HepG2 (cell line): ENCODE measurements at regions not wholly inside any gene's neighbourhood (a gene's known extent, or its start where the extent isn't known, plus 50 kb on each side); places are given as distances from the start of the nearest gene placed in this dataset.

Source experiments
- ATAC-seq: fragments of 200-7000 bp; cut with Tn5 transposase; 3 replicates; pipeline ENCODE4 v1.9.1; 2020; ENCODE audit warnings: mild to moderate bottlenecking, moderate library complexity
- BruUV-seq: library from RNA; stranded (reverse); fragments of 400-500 nt; replicated peaks from 2 replicates; lab custom pipeline; 2021; lab: Mats Ljungman, UMichigan
- CTCF ChIA-PET: fragments of 300-600 bp; formaldehyde crosslinking; extraction: SDS; loops from one replicate; lab custom pipeline; 2021; ENCODE audit warnings: low total read pairs, inconsistent platforms, low intra/inter-chr PET ratio; lab: Yijun Ruan, JAX
- POLR2A ChIA-PET: fragments of 350-600 bp; sonication (Branson Sonifier 250); formaldehyde crosslinking; loops from one replicate; lab custom pipeline; 2020; ENCODE audit warnings: antibody characterized with exemption, inconsistent platforms; lab: Yijun Ruan, JAX
- DNase-seq: peaks from one replicate; pipeline ENCODE4 v3.0.0-alpha.2; 2015; ENCODE audit warnings: low spot score
- FAIRE-seq: peaks from 3 replicates; lab custom pipeline; 2011; peaks lifted over from hg19 to GRCh38; lab: Jason Lieb, UNC
- H2AFZ ChIP-seq: one replicate; pipeline ENCODE4 v1.6.1; 2011; ENCODE audit warnings: low read length, inconsistent platforms
- H3K27ac ChIP-seq: fragments of 300-600 bp; 3 replicates; pipeline ENCODE4 v1.8.0; 2011; ENCODE audit warnings: mixed run types, mild to moderate bottlenecking, mixed read lengths, low read length, inconsistent platforms; ENCODE audit not compliant: insufficient read depth; ENCODE audit errors: extremely low read length
- H3K27me3 ChIP-seq, 2 experiments: fragments of 200-600 bp in 1 of 2; 2 replicates in 1 of 2; 3 replicates in 1 of 2; pipeline versions ENCODE4 v1.6.0 to v1.8.0; 2011; ENCODE audit warnings: low read length in 2 of 2, mild to moderate bottlenecking in 2 of 2, moderate library complexity in 2 of 2, inconsistent platforms in 1 of 2; ENCODE audit not compliant: insufficient read depth in 2 of 2, control insufficient read depth in 1 of 2
- H3K36me3 ChIP-seq, 2 experiments: fragments of 200-600 bp in 1 of 2; replicated peaks in 1 of 2; 2 replicates in 1 of 2; 3 replicates in 1 of 2; pipeline versions ENCODE4 v1.5.1 to v1.8.0; 2011; ENCODE audit warnings: low read length in 2 of 2, inconsistent platforms in 1 of 2; ENCODE audit not compliant: insufficient read depth in 2 of 2, control insufficient read depth in 1 of 2
- H3K4me1 ChIP-seq: 2 replicates; pipeline ENCODE4 v1.5.1; 2012; ENCODE audit warnings: low read length, inconsistent platforms; ENCODE audit not compliant: insufficient read depth
- H3K4me2 ChIP-seq: 2 replicates; pipeline ENCODE4 v1.6.0; 2011; ENCODE audit warnings: low read depth, low read length, inconsistent platforms
- H3K4me3 ChIP-seq, 3 experiments: fragments of 200-600 bp in 1 of 3; sonication (generic), shearing (Covaris generic) in 1 of 3; replicated peaks in 1 of 3; 2 replicates each; pipeline ENCODE4 v1.5.1; 2011 to 2016; ENCODE audit warnings: low read length in 3 of 3, inconsistent platforms in 2 of 3, low read depth in 2 of 3, mild to moderate bottlenecking in 2 of 3, control low read depth in 1 of 3, mixed read lengths in 1 of 3; ENCODE audit not compliant: insufficient read depth in 1 of 3
- H3K79me2 ChIP-seq: one replicate; pipeline ENCODE4 v1.6.1; 2011; ENCODE audit warnings: low read length, inconsistent platforms; ENCODE audit not compliant: insufficient read depth
- H3K9ac ChIP-seq: 2 replicates; pipeline ENCODE4 v1.6.0; 2011; ENCODE audit warnings: mild to moderate bottlenecking, low read depth, low read length, inconsistent platforms; ENCODE audit not compliant: insufficient read depth
- H3K9me3 ChIP-seq: 2 replicates; pipeline ENCODE4 v1.5.1; 2012; ENCODE audit warnings: mild to moderate bottlenecking, low read length
- H4K20me1 ChIP-seq: 2 replicates; pipeline ENCODE4 v1.6.0; 2011; ENCODE audit warnings: inconsistent platforms, mild to moderate bottlenecking, low read length, moderate library complexity; ENCODE audit not compliant: insufficient read depth
- EHMT2 ChIP-seq: fragments of 200-600 bp; sonication (generic); IDR thresholded peaks from 2 replicates; pipeline ENCODE4 v1.7.0; 2017; ENCODE audit warnings: antibody characterized with exemption, low read depth, low read length, borderline replicate concordance
- KLF12 ChIP-seq: sonication (generic); formaldehyde crosslinking; IDR thresholded peaks from 2 replicates; pipeline ENCODE4 v1.4.0; 2020; ENCODE audit warnings: missing genetic modification reagents, borderline replicate concordance
- KLF6 ChIP-seq: IDR thresholded peaks from 2 replicates; pipeline ENCODE4 v1.8.0; 2016; ENCODE audit warnings: missing biosample characterization, missing genetic modification reagents
- MXI1 ChIP-seq: IDR thresholded peaks from 3 replicates; pipeline ENCODE4 v1.6.1; 2012; ENCODE audit warnings: low read depth, low read length, inconsistent platforms, borderline replicate concordance
- NFKBIZ ChIP-seq: IDR thresholded peaks from 2 replicates; pipeline ENCODE4 v1.6.1; 2018; ENCODE audit warnings: missing genetic modification reagents, missing compliant biosample characterization
- NR3C1 ChIP-seq: sonication (generic); formaldehyde crosslinking; IDR thresholded peaks from 2 replicates; pipeline ENCODE4 v1.4.0; 2020; ENCODE audit warnings: missing genetic modification reagents
- RFX3 ChIP-seq: IDR thresholded peaks from 2 replicates; pipeline ENCODE4 v1.6.1; 2016; ENCODE audit warnings: missing biosample characterization, missing genetic modification reagents
- TBP ChIP-seq: sonication (generic); formaldehyde crosslinking; IDR thresholded peaks from 2 replicates; pipeline ENCODE4 v1.5.0; 2020; ENCODE audit warnings: missing genetic modification reagents
- TCF7L2 ChIP-seq: IDR thresholded peaks from 2 replicates; pipeline ENCODE4 v1.6.1; 2011; ENCODE audit warnings: mild to moderate bottlenecking, low read depth, low read length, moderate library complexity
- ZFP37 ChIP-seq: sonication (generic); formaldehyde crosslinking; IDR thresholded peaks from 2 replicates; pipeline ENCODE4 v1.4.0; 2020; ENCODE audit warnings: missing genetic modification reagents, borderline replicate concordance
- ZMYM3 ChIP-seq: sonication (generic); formaldehyde crosslinking; IDR thresholded peaks from 2 replicates; pipeline ENCODE4 v1.5.1; 2020; ENCODE audit warnings: mild to moderate bottlenecking, missing genetic modification reagents
- ZNF17 ChIP-seq: sonication (generic); formaldehyde crosslinking; IDR thresholded peaks from 2 replicates; pipeline ENCODE4 v1.5.0; 2020; ENCODE audit warnings: mild to moderate bottlenecking, missing genetic modification reagents
- ZNF7 ChIP-seq: IDR thresholded peaks from 2 replicates; pipeline ENCODE4 v1.6.1; 2016; ENCODE audit warnings: missing biosample characterization, missing genetic modification reagents
- ZSCAN22 ChIP-seq: sonication (generic); formaldehyde crosslinking; IDR thresholded peaks from 2 replicates; pipeline ENCODE4 v1.4.0; 2020; ENCODE audit warnings: mild to moderate bottlenecking, missing genetic modification reagents
- WGBS: methylation state at CpG from one replicate; pipeline ENCODE4 v1.1.6; 2017; ENCODE audit warnings: low lambda C conversion rate; 5-methylcytosine and 5-hydroxymethylcytosine counted together
- in situ Hi-C: cut with HindIII; loops from 2 replicates; pipeline ENCODE4 v1.10.0; 2017; ENCODE audit warnings: low pct_unique_long_range_greater_than_20kb; ENCODE audit not compliant: extremely low pct_ligation_motif_present
- intact Hi-C: fragments of 100-400 bp; cut with micrococcal nuclease; formaldehyde crosslinking; loops from one replicate; pipeline ENCODE4 v1.10.0; 2022; ENCODE audit not compliant: unreplicated experiment
- TF ChIP-seq, protein P1 (sequence below): sonication (generic); formaldehyde crosslinking; IDR thresholded peaks from 2 replicates; pipeline ENCODE4 v1.5.1; 2020; ENCODE audit warnings: missing genetic modification reagents, mild to moderate bottlenecking, borderline replicate concordance
- TF ChIP-seq, protein P2 (sequence below): sonication (generic); formaldehyde crosslinking; IDR thresholded peaks from 2 replicates; pipeline ENCODE4 v1.4.0; 2020; ENCODE audit warnings: missing genetic modification reagents
- TF ChIP-seq, protein P3 (sequence below): fragments of 450-650 bp; IDR thresholded peaks from 2 replicates; pipeline ENCODE4 v1.6.1; 2017
- TF ChIP-seq, protein P4 (sequence below): sonication (generic); formaldehyde crosslinking; IDR thresholded peaks from 2 replicates; pipeline ENCODE4 v1.8.0; 2022; ENCODE audit warnings: mild to moderate bottlenecking, missing genetic modification reagents

DNA sequence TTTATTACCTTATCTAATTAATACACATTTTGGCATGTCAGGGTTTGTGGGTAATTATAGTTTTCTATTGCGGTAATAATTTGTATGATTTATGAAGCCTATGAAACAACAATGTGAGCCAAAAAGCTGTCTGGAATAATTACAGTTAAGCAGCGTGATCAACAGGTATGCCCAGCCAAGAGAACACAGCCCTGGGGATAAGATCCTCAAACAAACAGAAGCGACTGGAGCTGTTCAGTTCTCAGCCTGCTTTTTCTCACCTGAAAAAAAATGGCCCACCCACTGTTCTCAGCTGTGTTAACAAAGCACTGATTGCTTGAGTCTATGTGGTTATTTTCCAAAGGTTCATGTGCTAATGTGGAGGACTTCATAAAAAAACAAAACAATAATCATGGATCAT, 855.8 kb downstream of the GATA3 start:
- in situ Hi-C loops, result no loop called here
- WGBS, result 47% methylated on average over 3 of the region's 3 CpGs

More for the DNA sequence above, 855.8 kb downstream of the GATA3 start:
- Histone ChIP-seq H2AFZ (no peak overlapping the region), H4K20me1 (no peaks in the 10 kb centered on the region), H3K27me3 (no peaks in the 10 kb centered on the region), H3K4me3 (no peak overlapping the region), H3K36me3 (no peaks in the 10 kb centered on the region), H3K9ac (no peak overlapping the region), H3K9me3 (no peaks in the 10 kb centered on the region), H3K4me1 (peaks cover 12% of the 10 kb centered on the region), H3K79me2 (no peaks in the 10 kb centered on the region), H3K4me2 (no peak overlapping the region), H3K27ac (no peak overlapping the region)
- intact Hi-C loops, result no loop called here
- FAIRE-seq (no peak), ATAC-seq (no peak), DNase-seq (no peak)
- CTCF ChIA-PET, result no interaction called here
- TF ChIP-seq ZSCAN22 (CRISPR knock-in tag), result no peak
- TF ChIP-seq TCF7L2, result no peak
- TF ChIP-seq, protein P1, sequence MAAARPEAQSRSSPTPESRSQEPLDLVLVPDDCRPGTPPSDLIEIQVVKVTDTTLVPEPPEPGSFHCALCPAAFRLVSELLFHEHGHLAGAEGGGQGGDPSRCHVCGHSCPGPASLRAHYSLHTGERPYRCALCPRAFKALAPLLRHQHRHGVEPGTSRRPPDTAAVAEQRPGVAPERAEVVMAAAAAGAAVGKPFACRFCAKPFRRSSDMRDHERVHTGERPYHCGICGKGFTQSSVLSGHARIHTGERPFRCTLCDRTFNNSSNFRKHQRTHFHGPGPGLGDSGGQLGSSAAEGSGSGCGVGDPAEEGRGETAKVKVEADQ (CRISPR knock-in tag), result no peak
- TF ChIP-seq ZNF7 (CRISPR knock-in tag), result no peak
- TF ChIP-seq NFKBIZ (CRISPR knock-in tag), result no peak
- TF ChIP-seq ZFP37, result no peak
- TF ChIP-seq, protein P2, sequence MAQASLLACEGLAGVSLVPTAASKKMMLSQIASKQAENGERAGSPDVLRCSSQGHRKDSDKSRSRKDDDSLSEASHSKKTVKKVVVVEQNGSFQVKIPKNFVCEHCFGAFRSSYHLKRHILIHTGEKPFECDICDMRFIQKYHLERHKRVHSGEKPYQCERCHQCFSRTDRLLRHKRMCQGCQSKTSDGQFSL (CRISPR knock-in tag), result no peak
- no peak for TF ChIP-seq TBP
- TF ChIP-seq ZNF17, result no peak
- TF ChIP-seq, protein P3, sequence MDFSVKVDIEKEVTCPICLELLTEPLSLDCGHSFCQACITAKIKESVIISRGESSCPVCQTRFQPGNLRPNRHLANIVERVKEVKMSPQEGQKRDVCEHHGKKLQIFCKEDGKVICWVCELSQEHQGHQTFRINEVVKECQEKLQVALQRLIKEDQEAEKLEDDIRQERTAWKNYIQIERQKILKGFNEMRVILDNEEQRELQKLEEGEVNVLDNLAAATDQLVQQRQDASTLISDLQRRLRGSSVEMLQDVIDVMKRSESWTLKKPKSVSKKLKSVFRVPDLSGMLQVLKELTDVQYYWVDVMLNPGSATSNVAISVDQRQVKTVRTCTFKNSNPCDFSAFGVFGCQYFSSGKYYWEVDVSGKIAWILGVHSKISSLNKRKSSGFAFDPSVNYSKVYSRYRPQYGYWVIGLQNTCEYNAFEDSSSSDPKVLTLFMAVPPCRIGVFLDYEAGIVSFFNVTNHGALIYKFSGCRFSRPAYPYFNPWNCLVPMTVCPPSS, result no peak
- TF ChIP-seq MXI1, result no peak
- no peak for TF ChIP-seq ZMYM3 (CRISPR knock-in tag)
- no peak for TF ChIP-seq KLF6 (CRISPR knock-in tag)
- TF ChIP-seq, protein P4, sequence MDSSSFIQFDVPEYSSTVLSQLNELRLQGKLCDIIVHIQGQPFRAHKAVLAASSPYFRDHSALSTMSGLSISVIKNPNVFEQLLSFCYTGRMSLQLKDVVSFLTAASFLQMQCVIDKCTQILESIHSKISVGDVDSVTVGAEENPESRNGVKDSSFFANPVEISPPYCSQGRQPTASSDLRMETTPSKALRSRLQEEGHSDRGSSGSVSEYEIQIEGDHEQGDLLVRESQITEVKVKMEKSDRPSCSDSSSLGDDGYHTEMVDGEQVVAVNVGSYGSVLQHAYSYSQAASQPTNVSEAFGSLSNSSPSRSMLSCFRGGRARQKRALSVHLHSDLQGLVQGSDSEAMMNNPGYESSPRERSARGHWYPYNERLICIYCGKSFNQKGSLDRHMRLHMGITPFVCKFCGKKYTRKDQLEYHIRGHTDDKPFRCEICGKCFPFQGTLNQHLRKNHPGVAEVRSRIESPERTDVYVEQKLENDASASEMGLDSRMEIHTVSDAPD, result no peak
- TF ChIP-seq KLF12 (CRISPR knock-in tag), result no peak
- TF ChIP-seq EHMT2, result no peak
- TF ChIP-seq NR3C1, result no peak
- no peak for TF ChIP-seq RFX3 (CRISPR knock-in tag)
- BruUV-seq, result no TSS peak
- POLR2A ChIA-PET, result no interaction called here
